SKM-1 (cell line): ENCODE measurements at regions not wholly inside any gene's neighbourhood (a gene's known extent, or its start where the extent isn't known, plus 50 kb on each side); places are given as distances from the start of the nearest gene placed in this dataset.
"Not testable (repeated sequence)": the region's sequence is repeated elsewhere in the genome, so short reads cannot be mapped to it uniquely, and the experiment has no call there.

Experiments
- DNase-seq: peaks from one replicate; lab custom pipeline; 2025; ENCODE audit not compliant: unreplicated experiment; lab: John Stamatoyannopoulos, UW

DNA sequence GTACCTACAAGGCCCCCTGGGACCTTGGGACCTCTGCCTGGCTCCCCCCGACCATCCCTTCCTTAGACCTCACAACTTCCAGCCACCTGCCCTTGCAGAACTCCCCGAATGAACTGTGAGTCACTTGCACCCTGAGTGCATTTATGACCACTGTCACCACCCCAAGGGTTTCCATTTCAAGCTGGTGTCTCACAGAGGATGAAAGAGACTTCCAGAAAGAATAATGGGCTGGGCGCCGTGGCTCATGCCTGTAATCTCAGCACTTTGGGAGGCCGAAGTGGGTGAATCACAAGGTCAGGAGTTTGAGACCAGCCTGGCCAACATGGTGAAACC is 124.5 kb upstream of the CIBAR2 start:
- no peak for DNase-seq

DNA sequence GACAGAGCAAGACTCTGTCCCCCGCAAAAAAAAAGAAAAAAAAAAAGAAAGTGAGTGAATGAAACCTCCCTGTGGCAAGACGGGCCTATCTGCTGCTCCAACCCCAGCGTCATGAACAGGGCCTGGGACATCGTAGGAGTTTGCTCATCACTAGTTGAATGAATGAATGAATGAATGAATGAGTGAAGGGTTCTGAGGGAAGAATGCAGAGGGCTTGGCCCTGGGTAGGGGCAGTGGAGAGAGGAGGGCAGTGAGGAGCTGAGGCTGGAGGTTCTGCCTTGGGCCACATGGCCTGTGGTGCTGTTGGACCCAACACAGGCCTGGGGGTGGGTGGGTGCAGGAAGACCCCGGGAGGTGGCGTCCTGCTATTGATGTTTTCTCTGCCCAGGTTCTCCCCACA is 125.5 kb upstream of the CIBAR2 start:
- DNase-seq, result no peak

DNA sequence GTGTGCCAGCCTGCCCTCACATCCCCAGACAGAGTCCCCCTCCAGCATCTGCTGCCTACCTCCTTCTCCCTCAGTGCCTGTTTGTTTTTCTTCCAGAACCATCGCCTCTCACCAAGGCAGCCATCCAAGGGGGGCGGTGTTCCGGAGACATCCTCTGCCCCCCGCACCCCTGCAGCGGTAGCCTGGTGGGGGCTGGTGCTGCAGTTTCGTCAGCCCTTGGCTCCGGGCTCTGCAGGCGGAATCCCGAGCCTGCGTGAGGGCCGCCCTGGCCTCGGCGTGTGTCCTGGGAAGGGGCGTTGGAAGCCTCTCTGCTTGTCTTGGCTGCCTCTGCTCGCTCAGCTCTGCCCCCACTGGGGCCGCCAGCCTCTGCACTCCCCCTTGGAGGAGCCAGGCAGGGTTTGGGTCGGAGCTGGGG is 126.0 kb upstream of the CIBAR2 start:
- DNase-seq, result no peak

DNA sequence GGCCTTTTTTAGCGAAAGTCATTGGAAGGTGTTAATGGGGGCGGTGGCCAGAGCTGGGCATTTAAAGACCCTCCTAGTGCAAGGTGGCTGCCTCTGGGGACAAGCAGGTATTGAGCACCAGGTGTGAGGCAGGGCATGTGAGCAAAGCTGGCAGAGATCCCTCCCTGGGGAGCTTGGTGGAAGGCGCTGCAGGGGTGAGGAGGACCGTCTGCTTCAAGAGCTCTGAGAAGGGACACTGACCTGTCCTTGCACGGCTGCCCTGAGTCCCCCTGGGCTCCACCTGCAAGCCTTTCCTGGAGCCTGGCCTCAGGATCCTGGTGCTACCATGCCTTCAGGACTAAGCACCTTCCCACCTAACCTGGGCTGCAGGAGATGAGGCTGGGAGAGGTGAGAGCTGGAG is 127.0 kb upstream of the CIBAR2 start:
- no peak for DNase-seq

DNA sequence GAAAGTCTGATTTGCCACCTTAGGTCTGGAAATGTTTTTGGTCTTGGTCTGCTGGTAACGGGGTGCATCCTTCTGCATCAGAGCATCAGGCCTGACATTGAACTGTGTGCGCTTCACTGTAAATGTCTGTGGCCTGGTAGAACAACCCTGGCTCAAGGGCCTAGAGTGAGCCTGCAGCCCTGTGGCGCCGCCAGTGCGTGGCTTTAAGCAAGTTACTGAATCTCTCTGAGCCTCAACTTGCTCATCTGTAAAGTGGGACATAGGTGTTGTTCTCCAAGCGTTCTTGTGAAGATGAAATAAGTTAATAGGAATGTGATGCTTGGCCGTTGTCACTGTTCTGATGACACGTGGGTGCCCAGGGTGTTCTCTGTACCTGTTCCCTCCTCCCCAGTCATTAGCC is 127.6 kb upstream of the CIBAR2 start:
- DNase-seq, result no peak

DNA sequence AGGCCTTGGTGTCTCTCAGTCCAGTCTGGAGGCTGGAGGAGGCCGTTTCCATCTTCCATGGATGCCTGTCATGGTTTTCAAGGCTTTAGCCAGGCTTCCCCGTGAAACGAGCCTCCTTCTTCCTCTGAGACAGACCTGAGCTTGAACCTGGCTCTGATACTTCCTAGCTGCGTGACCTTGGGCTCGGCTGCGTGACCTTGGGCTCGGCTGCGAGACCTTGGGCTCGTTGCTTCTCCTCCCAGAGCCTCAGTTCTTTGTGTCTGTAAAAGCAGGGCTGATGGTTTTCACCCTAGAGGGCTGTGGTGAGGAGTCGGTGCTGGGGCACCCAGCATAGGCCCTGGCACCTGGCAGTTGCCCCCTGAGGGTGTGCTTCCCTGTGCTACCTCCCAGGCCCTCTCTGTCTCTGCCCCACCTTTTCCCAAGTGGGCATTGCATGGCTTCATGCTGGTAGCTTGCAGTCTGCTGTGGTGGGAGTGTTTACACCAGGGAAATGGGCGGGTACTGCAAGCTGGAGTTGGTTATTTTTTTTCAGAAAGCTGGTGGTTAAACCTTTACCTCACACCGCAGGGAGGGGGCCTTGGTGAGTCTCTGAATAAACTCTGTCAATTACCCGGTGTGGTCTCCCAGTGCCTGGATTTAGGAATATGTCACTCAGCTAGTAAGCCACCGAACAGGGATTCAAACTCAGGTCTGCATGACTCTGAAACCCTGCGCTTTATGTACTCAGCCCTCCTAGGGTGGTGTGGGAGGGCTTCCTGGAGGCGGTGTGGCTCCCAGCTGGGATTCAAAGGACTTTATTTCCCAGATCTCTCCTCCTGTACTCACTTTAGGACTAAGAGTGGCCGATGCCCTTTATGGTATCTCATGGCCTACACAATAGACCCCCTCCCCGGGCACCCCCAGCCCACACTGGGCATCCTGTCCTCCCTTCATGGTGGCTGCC is 129.0 kb upstream of the CIBAR2 start:
- no peak for DNase-seq

DNA sequence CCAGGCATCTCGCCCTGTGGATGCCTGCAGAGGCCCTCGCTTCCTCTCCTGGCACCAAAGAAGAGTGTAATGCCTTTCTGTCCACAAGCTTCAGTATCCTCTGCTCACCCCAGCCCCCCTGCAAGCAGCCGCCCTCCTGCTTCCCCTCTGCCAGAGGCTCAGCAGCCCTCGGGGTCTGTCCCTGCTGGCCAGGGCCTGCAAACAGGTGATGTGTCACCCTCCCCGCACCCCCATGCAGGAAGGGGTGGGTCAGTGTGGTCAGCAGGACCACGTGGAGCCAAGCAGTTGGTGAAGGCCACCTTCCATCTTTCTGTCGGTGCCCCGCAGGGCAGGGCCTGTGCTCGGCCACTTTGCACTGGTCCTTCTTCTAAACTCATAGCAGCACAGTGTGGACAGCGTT is 129.9 kb upstream of the CIBAR2 start:
- no peak for DNase-seq

DNA sequence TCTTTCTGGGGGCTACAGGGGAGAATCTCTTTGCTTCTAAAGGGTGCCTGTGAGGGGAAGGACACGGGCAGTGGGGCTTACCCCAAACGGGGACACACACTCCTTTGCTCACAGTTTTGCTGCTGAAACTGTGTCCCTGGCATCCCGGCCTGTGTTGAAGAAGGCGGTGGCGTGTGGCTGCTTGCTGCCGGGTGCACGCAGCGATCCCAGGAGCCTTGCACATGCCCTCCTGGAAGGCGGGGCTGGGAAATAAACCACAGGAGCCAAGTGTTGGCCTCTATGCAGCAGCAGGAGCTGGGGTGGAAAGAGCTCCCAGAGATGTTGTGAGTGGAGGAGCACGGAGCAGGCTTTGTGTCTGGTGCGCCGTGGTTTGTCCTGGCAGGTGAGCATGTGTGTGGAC is 131.0 kb upstream of the CIBAR2 start:
- DNase-seq, result no peak

DNA sequence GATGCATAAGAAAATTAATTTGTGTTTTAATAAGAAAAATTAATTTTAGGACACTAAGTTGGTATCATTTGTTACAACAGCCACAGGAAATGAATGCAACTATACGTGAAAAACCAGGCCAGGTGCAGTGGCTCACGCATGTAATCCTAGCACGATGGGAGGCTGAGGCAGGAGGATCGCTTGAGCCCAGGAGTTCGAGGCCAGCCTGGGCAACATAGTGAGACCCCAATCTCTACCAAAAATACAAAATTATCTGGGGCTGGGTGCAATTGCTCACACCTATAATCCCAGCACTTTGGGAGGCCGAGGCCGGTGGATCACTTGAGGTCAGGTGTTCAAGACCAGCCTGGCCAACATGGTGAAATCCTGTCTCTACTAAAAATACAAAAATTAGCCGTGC is 132.2 kb upstream of the CIBAR2 start:
- DNase-seq, result not testable (repeated sequence)

DNA sequence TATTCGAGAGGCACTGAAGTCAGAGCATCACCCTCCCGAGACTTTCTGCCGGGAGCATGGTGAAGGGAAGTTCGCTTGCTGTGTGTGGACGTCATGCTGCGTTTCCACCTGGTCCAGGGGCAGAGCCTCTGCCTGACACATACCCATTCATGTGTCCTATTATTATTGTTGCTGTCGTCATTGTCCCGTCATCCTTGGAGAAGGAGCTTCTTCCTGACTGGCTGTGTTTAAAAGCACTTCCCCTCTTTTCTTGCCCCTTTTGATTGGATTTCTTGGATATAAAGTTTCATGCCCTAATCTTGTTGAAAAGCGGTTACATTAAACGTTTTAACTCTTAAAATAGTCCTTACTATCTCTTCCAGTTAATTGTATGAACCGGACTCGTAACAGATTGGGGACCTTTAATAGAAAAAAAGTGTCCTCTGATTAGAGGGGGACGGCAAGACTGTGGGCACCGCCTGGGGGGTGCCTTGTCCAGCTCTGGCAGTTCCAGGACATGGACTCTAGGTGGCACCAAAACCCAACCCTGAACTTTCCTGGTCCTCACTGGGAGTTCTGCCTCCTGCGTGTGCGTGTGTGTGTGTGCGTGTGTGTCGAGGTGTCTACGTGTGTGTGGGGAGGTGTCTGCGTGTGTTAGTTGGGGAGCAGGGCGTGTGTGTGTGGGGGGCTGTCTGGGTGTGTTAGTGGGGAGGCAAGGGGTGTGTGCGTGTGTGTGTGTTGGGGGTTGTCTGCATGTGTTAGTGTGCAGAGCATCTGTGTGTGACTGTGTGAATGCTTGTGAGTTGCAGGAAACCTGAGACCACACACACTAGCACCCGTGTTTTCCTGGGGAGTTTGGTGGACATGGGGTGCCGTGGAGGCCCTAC is 133.3 kb upstream of the CIBAR2 start:
- DNase-seq, result no peak

DNA sequence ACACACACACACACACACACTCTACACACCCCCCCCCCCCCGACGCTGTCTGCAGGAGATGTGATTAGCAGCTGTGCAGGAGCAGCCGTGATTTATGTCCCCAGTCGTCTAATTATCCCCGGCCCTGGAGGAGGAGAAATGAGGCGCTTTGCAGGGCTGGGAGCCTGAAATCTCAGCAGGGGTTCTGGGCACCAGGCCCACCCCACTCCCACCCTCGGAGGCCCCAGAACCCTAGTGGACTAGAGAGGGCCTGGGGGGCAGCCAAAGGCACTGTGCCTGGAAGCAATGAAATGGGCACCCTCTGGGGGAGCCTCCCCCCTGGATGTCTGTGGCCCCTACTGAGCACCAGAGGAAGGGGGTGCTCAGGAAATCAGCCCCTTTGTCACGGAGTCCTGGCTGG is 134.2 kb upstream of the CIBAR2 start:
- DNase-seq, result no peak

DNA sequence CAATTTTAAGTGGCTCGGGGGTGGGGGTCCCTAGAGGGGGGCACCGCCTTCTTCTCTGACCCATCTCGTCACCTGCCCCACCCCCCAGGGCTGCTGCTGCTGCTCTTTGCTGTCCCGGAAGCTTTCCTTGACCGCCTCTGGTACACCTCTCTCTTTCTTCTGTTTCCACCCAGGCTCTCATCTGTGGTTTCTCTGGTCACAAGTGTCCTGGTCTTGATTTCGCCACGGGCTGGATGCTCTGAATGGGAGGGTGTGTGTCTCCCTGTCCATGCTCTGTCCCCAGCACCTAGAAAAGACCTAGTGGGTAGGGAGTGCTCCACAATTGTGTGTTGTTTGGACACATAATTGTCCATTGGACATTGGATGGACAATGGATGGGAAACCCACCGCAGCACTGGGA is 134.7 kb upstream of the CIBAR2 start:
- DNase-seq, result no peak

DNA sequence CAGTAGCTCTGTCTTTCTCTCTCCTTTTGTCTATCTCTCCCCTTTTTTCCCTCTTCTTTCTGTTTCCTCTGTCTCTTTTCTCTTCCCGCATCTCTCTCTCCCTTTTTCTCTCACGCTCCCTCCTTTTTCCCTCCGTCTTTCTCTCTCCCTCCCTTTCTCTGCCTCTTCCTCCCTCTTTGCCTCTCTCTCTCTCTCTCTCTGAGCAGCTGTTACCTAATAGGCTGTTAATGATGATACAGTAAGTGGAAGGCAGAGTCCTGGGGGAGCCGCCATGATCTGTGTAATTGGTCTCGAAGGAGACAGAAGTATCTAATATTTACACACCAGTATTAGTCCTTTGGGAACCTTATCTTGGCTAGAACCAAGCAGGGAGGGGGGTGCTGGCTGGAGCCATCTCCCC is 136.1 kb upstream of the CIBAR2 start:
- DNase-seq, result no peak

DNA sequence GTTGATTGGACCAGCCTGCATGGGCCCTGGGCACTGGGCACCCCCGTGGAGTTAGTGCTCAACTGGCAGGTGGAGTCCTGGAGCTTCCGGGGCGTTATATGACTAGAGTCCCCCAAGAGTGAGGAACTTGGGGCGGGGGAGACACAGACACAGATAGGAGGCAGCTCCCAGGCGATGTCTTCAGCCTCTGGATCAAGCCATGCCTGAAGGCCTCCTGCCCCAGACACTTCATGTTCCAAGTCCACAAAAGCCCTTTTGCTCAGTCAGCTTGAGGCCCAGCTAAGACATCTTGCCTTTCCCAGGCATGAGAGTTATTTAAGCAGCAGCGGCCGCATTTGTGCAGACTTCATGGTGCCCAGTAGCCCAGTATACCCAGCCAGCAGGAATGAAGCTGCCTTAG is 136.6 kb upstream of the CIBAR2 start:
- DNase-seq, result no peak

DNA sequence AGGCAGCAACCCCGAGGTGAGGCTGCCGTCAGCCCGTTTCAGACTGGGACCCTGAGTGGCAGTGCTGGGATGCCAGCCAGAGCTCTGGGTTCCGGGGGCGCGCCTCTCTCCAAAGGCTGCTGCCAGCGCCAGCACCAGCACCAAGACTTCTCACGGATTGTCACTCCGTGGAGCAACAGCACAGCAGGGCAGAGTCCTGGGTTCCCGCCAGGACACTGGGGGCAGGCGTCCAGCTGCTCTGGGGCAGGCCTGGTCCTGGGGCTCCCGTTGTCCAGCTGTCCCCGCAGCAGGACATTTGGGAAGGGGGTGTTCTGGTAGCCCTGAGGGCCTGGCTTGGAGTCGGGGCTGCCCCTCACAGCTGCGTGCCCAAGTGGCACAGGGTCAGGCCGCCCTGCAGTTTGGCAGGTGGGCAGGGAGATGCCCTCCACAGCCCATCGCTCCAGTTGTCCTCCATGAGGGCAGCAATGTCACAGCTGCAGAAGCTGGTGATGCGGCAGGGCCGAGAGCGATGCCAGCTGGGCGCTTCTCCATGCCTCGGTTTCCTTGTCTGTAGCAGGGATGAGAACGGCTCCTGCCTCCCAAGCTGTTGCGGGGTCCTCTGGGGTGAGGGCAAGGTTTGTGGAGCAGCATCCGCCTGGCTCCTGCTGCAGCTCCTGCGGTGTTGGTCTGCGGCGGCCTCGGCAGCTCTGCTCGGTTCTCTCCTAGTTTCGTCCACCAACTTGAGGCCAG is 137.3 kb upstream of the CIBAR2 start:
- DNase-seq, result no peak

DNA sequence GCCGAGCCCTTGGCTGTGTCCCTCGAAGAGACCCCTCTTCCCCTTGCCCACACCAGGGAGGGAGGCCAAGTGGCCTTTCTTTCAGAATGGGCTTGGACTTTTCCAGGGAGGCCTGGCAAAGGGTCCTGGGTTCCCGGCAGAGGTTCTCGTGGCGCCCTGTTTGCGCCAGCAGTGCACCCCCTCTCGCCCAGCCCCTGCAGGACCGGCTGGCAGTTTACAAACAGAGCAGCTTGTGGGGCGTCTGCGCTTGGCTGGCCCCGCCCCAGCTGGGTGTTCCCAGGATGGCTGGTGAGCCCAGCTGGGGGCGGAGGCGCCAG is 137.8 kb upstream of the CIBAR2 start:
- DNase-seq, result no peak

DNA sequence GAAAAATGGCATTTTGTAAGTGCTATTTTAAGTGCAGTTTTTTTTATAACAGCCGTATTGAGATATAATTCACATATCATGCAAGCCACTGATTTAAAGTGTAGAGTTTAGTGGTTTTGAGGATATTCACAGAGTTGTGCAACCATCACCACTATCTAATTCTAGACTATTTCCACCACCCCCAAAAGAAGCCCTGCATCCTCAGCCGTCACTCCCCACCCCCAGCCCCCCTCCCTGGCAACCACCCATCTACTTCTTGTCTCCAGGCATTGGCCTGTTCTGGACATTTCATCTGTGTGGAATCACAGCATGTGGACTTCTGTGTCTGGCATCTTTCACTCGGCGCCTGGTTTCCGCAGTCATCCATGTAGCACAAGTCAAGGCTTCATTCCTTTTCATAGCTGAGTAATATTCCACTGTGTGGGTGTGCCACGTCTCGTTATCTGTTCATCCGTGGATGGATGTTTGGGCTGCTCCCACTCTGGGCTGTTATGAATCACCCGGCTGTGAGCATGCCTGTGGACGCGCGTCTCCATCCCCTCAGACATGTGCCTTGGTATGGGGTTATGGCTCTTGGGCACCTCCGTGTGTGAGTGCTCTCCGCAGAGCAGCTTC is 138.4 kb upstream of the CIBAR2 start:
- DNase-seq, result no peak

DNA sequence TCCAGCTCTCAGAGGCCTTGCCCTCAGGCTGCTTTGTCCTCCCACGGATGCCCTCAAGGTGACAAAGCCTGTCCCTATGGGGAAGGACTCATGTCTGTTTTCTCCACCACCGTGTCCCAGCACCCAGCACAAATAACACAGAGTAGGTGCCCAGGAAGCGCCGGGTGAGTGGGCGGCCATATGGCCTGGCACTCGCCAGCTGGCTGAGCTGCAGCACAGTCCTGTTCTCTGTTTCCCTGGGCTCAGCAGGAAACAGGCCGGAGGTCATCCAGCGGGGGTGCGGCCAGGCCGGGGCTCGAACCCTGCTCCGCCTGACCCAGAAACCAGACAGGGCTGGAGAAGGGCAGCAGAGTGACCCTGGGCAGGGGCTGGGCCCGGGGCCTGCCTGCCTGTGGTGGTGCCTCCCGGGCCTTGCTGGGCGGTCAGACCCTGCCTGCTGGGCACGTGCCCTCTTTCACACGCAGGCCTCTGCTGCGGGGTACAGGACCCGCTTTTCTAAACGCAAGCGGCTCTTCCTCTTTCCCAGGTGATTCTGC is 139.0 kb upstream of the CIBAR2 start:
- no peak for DNase-seq

DNA sequence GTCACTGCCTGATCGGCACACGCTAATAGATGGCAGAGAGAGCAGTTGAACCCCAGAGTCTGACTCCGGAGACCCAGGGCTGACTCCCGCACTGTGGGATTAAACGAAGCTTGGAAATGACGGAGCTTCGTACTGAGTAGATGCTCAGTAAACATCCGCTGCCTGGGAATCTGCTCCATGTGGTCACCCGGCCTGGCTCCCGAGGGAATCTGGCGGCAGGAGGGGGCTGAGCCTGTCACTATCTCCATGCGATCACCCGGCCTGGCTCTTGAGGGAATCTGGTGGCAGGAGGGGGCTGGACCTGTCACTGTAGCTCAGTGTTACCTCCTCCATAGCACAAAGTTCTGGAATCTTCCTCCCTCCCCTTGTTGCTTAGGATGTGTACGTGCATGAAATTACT is 139.7 kb upstream of the CIBAR2 start:
- no peak for DNase-seq

DNA sequence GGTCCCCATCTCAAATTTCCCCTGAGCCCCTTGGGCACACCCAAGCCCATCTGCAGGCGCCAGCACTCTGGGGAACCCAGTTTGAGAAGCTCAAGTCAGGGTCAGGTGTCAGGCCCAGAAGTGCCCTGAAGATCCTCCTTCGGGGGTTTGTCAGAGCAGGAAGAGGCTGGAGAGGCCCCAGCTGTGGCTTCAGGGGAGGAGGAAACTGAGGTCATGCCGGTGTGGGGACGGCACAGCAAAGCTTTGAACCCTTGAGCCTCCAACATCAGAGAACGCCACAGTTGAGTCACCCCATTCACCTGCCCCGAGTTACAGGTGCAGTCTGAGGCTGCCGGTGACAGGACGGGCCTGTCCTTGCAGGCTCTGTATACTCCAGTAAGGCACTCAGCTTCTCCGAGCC is 140.2 kb upstream of the CIBAR2 start:
- DNase-seq, result no peak
